Breast epithelium (tissue), 4 donors: ENCODE measurements at regions not wholly inside any gene's neighbourhood (a gene's known extent, or its start where the extent isn't known, plus 50 kb on each side); places are given as distances from the start of the nearest gene placed in this dataset.

Experiments used
- DNase-seq, 2 donors: peaks; one replicate each; pipeline ENCODE4 v3.0.0-alpha.2; 2019; ENCODE audit warnings: low spot score in 2 of 2
- H3K27ac ChIP-seq, 2 donors: fragments of 200-600 bp; sonication (generic) in 1 of 2; one replicate each; pipeline ENCODE4 v1.5.1; 2016 to 2019; ENCODE audit warnings: mild to moderate bottlenecking in 1 of 2
- H3K27me3 ChIP-seq, 2 donors: fragments of 200-600 bp; sonication (generic) in 1 of 2; one replicate each; pipeline versions ENCODE4 v1.5.1 to v1.6.0; 2017 to 2019; ENCODE audit warnings: control low read depth in 1 of 2, mild to moderate bottlenecking in 1 of 2
- H3K36me3 ChIP-seq: fragments of 200-600 bp; one replicate; pipeline ENCODE4 v1.5.1; 2019
- H3K4me1 ChIP-seq, 2 donors: fragments of 200-600 bp; sonication (generic); one replicate each; pipeline ENCODE4 v1.5.1; 2016 to 2019; ENCODE audit warnings: control low read depth in 1 of 2
- H3K4me3 ChIP-seq, 3 donors: fragments of 200-600 bp; sonication (generic); 1 replicate in 2 of 3; 2 replicates in 1 of 3; pipeline ENCODE4 v1.5.1; 2016 to 2019; ENCODE audit warnings: mild to moderate bottlenecking in 3 of 3, moderate library complexity in 2 of 3
- H3K9me3 ChIP-seq, 2 donors: fragments of 200-600 bp; sonication (generic) in 1 of 2; one replicate each; pipeline ENCODE4 v1.5.1; 2016 to 2019; ENCODE audit warnings: control low read depth in 1 of 2
- POLR2A ChIP-seq: fragments of 450-650 bp; IDR thresholded peaks from one replicate; pipeline ENCODE4 v1.6.1; 2016; ENCODE audit warnings: antibody characterized with exemption, mild to moderate bottlenecking, moderate library complexity
- POLR2AphosphoS5 ChIP-seq, 3 donors: sonication (generic); formaldehyde crosslinking; IDR thresholded peaks; one replicate each; pipeline ENCODE4 v1.6.1; 2017; ENCODE audit warnings: antibody characterized with exemption in 3 of 3
- intact Hi-C: fragments of 100-400 bp; cut with DNase I; formaldehyde crosslinking; loops from one replicate; pipeline ENCODE4 v1.15.1; 2023; ENCODE audit warnings: low total_unique reads
- TF ChIP-seq, protein P1 (sequence below), 3 donors: fragments of 450-650 bp; IDR thresholded peaks; one replicate each; pipeline ENCODE4 v1.5.1; 2016 to 2017; ENCODE audit warnings: antibody characterized with exemption in 3 of 3, mild to moderate bottlenecking in 3 of 3, moderate library complexity in 3 of 3

DNA sequence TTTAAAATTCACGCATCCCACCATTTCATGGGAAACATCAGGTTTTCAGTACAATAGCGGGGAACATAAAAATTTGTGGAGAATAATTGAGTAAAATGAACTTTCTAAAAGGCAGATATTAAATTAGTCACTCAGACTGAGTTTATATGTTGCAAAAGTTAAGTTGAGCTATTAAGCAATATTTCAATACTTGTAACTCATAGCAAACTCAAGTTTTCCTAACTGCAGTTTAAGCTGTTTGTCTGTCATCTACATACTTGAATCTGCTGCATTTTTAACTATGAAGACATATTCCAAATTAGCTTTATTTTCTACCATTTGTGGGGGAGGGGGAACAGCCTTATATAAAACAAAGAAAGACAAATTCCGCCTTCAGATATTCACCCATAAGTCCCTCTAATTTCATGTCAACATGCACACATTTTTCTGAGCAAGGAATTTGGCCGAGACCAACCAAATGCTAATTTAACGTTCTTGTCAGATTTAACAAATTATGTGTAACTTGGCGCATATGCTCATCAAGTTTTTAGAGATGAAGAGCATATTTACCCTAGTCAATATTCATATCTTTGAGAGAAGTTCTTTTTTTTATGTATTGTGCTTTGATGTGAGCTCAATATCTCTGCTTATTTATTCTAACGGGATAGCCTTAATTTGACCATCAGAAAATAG lies 462.9 kb downstream of the TXNL1 start:
- Histone ChIP-seq H3K27ac (no peak overlapping the region), H3K4me3 (no peak overlapping the region), H3K9me3 (no peaks in the 10 kb centered on the region), H3K36me3 (no peaks in the 10 kb centered on the region), H3K27me3 (no peaks in the 10 kb centered on the region), H3K4me1 (no peaks in the 10 kb centered on the region)
- DNase-seq: no peak
- TF ChIP-seq, protein P1, sequence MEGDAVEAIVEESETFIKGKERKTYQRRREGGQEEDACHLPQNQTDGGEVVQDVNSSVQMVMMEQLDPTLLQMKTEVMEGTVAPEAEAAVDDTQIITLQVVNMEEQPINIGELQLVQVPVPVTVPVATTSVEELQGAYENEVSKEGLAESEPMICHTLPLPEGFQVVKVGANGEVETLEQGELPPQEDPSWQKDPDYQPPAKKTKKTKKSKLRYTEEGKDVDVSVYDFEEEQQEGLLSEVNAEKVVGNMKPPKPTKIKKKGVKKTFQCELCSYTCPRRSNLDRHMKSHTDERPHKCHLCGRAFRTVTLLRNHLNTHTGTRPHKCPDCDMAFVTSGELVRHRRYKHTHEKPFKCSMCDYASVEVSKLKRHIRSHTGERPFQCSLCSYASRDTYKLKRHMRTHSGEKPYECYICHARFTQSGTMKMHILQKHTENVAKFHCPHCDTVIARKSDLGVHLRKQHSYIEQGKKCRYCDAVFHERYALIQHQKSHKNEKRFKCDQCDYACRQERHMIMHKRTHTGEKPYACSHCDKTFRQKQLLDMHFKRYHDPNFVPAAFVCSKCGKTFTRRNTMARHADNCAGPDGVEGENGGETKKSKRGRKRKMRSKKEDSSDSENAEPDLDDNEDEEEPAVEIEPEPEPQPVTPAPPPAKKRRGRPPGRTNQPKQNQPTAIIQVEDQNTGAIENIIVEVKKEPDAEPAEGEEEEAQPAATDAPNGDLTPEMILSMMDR (IDR thresholded peaks at IDR 0.05): no peak
- TF ChIP-seq POLR2AphosphoS5 (IDR thresholded peaks at IDR 0.05) (no peak), POLR2A (no peak)
- intact Hi-C loops: no loop called here

DNA sequence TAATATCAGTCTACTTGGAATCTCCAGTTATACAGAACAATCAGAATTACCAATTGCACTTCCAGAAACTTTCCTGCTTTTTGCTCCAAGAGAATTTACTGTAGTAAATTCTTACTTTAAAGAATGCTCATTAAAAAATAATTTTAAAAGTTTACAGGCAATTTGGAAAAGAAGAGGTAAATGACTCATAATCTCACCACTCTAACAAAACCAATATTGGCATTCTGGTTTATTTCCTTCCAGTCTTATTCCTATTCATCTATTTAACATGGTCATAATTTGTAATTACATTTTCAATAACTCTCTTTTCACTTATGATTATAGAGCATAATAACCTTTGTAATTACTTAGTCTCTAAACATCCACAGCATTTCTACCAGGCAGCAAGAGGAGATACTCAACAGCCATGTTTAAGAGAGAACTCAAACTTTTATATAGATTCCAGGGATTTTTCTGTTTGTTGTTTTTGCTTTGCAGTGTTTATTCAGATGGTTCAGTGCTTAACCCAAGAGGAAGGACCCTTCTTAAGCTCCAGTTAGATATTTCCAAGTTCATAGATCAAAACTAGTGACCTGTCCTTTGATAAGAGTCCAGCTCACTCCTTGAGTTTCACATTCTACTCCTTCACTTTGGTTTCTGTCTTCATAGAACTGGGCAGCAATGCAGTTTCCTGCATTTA lies 464.7 kb downstream of the TXNL1 start:
- Histone ChIP-seq H3K4me3 (no peak overlapping the region), H3K27me3 (no peaks in the 10 kb centered on the region), H3K36me3 (no peaks in the 10 kb centered on the region), H3K4me1 (no peaks in the 10 kb centered on the region), H3K27ac (no peak overlapping the region), H3K9me3 (no peaks in the 10 kb centered on the region)
- TF ChIP-seq, protein P1 (IDR thresholded peaks at IDR 0.05): no peak
- TF ChIP-seq POLR2AphosphoS5 (IDR thresholded peaks at IDR 0.05) (no peak), POLR2A (no peak)
- intact Hi-C loops: no loop called here
- no peak for DNase-seq

DNA sequence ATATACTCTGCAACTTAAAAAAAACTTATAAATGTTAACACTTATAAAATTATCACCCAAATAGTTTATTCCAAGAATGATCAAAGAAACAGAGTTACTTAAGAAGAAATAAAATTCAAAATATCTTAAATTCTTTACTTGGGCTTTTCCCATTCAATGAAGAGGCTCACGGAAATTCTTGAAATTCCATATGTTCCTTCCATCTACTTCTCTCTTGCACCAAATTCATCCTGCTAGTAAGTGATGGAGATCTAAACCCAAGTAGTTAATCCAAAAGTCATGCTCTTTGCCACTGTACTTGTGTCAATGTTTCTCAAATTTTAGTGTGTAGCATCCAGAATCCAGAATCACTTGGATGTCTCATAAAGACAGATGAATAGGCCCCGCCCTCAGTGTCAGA lies 465.9 kb downstream of the TXNL1 start:
- Histone ChIP-seq H3K4me1 (no peaks in the 10 kb centered on the region), H3K9me3 (no peaks in the 10 kb centered on the region), H3K27me3 (no peaks in the 10 kb centered on the region), H3K36me3 (no peaks in the 10 kb centered on the region), H3K27ac (no peak overlapping the region), H3K4me3 (no peak overlapping the region)
- intact Hi-C loops: no loop called here
- no peak for DNase-seq
- TF ChIP-seq, protein P1 (IDR thresholded peaks at IDR 0.05): no peak
- TF ChIP-seq POLR2AphosphoS5 (IDR thresholded peaks at IDR 0.05) (no peak), POLR2A (no peak)

DNA sequence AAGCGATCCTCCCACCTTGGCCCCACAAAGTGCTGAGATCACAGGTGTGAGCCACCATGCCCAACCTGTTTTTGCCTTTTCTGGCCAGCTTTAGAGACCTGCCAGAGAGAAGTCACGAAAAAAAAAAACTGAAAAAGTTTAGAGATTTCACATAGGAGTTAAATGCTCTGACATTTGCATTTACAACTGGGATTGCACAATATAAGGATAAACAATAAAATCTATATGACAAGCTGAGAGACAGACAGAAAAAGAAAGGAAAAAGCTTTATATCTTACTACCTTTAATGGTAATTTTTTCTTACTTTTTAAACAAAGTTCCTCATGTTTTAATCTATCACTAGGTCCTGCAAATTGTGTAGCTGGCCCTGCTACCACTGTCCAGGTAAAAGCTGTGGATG lies 466.5 kb downstream of the TXNL1 start:
- Histone ChIP-seq H3K27me3 (no peaks in the 10 kb centered on the region), H3K36me3 (no peaks in the 10 kb centered on the region), H3K27ac (no peak overlapping the region), H3K4me3 (no peak overlapping the region), H3K4me1 (no peaks in the 10 kb centered on the region), H3K9me3 (no peaks in the 10 kb centered on the region)
- TF ChIP-seq POLR2A (no peak), POLR2AphosphoS5 (IDR thresholded peaks at IDR 0.05) (no peak)
- TF ChIP-seq, protein P1 (IDR thresholded peaks at IDR 0.05): no peak
- intact Hi-C loops: no loop called here
- DNase-seq: no peak

DNA sequence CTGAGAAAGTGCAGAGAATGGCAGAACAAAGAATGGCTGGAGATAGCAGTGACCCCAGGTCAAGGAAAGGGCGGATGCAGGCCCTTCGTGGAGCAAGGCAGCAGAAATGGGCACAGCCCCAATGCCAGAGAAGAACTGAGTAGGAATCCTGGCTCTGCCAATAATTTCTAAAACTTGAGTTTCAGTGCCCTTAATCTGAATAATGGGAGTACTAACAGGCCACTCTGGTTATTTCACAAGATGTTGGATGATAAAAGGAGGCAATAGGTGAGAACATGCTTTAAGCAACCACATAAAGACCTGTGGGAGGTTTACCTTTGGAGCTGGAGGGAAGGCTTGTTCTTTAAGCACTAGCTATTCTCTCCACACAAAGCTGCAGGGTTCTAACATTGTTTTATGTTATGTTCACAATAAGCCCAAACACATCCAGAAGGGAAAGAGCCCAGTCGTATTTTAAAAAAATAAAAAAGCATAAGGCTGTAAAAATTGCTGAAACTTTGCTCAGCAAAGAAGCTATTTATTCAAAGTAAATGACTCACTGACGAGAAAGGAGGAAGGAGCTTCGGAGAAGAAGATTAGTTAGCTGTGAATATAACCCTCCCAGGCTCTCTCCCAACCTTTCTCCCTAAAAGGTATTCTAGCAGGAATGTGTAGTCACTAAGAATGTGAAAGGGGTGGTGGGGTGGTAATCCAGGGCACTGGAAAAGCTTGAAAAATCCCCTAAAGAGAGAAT lies 470.2 kb downstream of the TXNL1 start:
- DNase-seq: no peak

More for the DNA sequence above, 470.2 kb downstream of the TXNL1 start:
- no peak overlapping the region for H3K27ac ChIP-seq
- H3K36me3 ChIP-seq: no peaks in the 10 kb centered on the region
- H3K4me1 ChIP-seq: no peaks in the 10 kb centered on the region
- intact Hi-C loops: no loop called here
- TF ChIP-seq POLR2AphosphoS5 (IDR thresholded peaks at IDR 0.05) (no peak), POLR2A (no peak)
- TF ChIP-seq, protein P1 (IDR thresholded peaks at IDR 0.05): no peak
- no peaks in the 10 kb centered on the region for H3K27me3 ChIP-seq
- no peaks in the 10 kb centered on the region for H3K9me3 ChIP-seq
- no peak overlapping the region for H3K4me3 ChIP-seq
